CD4-positive, alpha-beta T cell treated with Interleukin-4 for 1 hour (primary cell): ENCODE measurements at regions not wholly inside any gene's neighbourhood (a gene's known extent, or its start where the extent isn't known, plus 50 kb on each side); places are given as distances from the start of the nearest gene placed in this dataset.

ENCODE experiments used
- DNase-seq, 2 donors: peaks; one replicate each; pipeline ENCODE4 v3.0.0-alpha.2; 2020 to 2022

GRCh38 chr11:109046284-109046992 is 375.6 kb upstream of the C11orf87 start:
- no peak for DNase-seq

DNA sequence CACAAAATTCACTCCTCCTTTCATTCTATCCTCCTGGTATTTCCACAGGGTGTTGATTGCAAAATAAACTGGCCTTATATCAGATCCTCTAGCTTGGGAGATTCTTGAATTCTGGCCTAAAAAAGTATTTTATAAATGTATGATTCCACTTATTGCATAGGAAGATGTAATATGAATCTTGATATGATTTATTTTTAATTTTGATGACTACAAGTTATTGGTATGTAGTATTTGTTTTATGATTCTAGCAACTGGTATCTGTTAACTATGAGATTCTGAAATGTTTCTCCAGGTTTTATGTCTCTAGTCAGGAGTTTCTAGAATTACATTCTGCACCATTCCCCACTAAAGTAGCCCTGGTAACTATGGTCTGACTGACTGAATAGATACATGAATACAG is 373.9 kb upstream of the C11orf87 start:
- no peak for DNase-seq

GRCh38 chr11:109051200-109051599 is 370.8 kb upstream of the C11orf87 start:
- DNase-seq, result no peak

- DNase-seq, result no peak
Observed at GRCh38 chr11:109059402-109059801, 362.6 kb upstream of the C11orf87 start.

DNA sequence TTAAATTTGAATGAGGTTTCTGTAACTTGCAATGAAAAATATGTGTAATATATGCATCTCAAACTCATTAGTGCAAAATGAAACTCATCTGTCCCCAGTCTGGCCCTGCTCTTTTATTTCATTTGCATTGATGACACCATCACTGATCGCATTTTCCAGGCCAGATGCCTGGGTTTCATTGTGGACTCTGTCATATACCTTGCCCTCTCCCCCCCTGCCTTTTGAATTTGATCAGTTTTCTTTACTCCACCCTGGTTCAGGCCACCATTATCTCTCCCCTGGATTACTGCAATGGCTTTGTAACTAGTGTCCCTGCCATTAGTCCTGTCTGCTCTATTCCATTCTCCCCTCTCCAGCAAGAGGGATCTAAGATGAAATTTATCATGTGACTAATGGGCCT is 360.6 kb upstream of the C11orf87 start:
- DNase-seq, result no peak

DNA sequence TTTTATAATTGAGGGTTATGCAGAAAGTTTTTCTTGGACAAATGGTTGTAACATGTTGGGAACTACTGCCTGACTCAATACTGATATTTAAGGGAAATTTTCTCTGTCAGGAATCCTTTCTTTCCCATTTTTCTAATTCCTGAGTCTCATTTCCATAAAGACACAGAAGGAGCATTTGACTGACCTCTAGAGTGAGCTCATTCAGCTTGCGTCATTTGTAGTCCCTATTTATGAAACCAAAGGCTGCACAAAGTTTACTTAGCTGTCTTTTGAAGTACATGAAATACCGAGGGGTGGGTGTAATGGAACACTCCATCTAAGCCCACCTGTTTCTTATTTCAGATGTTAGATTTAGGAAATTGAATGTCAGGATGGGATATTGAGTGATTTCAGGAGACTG is 359.5 kb upstream of the C11orf87 start:
- DNase-seq, result no peak

DNA sequence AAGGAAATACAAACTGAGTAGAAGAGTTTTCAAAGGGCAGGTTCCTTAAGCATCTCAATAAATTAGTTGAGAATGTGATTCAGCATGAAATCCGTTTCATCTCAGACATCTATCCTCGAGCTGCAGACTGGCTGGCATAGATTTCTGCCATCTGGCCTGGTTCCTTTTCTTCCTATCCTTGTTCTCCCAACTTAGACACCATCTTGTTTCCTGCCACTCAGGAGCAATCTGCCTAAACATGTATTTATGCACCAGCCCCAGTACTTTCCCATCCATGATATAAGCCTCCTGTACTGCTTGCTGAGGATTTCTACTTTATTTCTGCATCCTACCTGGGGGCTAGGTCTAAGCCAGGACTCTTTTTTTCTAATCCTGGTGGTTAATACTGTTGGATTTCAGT is 359.1 kb upstream of the C11orf87 start:
- no peak for DNase-seq

DNA sequence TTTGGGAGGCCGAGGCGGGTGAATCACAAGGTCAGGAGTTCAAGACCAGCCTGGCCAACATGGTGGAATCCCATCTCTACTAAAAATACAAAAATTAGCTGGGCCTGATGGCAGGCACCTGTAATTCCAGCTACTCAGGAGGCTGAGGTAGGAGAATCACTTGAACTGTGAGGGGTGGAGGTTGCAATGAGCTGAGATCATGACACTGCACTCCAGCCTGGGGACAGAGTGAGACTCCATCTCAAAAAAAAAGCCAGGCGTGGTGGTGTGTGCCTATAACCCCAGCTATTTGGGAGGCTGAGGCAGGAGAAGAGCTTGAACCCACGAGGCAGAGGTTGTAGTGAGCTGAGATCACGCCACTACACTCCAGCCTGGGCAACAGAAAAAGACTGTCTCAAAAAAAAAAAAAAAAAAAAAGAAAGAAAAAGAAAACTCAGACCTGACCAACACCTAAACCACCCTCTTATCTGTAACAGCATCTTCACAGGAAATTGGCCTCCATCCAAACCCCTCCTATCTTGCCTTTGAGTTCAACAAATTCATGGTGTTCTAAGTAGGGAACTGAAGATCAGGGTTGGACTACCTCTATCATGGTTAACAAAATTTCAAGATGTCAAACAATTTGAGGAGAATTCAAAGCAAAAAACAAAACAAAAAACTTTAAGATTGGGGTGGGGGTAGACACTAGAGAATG is 357.2 kb upstream of the C11orf87 start:
- DNase-seq, result peak in 1 of 2 donors; percentile 22

GRCh38 chr11:109071262-109071661 is 350.7 kb upstream of the C11orf87 start:
- no peak for DNase-seq

- DNase-seq, result no peak
Observed at GRCh38 chr11:109071712-109072524, 350.1 kb upstream of the C11orf87 start.

GRCh38 chr11:109073032-109073822 is 348.8 kb upstream of the C11orf87 start:
- DNase-seq, result no peak

DNA sequence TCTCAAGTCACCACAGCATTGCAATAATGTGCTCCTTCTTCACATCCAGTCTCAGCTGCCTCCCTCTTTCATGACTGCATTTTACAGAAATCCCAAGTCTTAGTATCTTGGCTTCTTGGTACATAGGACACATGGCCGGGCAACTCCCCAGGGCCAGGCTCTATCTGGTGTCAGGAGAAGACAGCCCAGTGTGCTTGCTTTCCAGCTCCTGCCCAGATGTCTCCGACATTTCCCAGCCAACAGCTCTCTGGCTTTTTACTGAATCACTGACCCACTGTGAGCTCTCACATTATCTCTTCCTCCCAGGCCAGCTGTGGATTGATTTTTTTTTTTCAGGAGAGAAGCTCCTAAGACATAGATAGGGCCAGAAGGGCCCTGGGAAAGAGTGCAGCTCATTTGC is 346.0 kb upstream of the C11orf87 start:
- no peak for DNase-seq

GRCh38 chr11:109076870-109077269 is 345.1 kb upstream of the C11orf87 start:
- no peak for DNase-seq

- DNase-seq, result no peak
Observed at GRCh38 chr11:109077291-109077920, 344.6 kb upstream of the C11orf87 start.

GRCh38 chr11:109085708-109086373 is 336.1 kb upstream of the C11orf87 start:
- no peak for DNase-seq

DNA sequence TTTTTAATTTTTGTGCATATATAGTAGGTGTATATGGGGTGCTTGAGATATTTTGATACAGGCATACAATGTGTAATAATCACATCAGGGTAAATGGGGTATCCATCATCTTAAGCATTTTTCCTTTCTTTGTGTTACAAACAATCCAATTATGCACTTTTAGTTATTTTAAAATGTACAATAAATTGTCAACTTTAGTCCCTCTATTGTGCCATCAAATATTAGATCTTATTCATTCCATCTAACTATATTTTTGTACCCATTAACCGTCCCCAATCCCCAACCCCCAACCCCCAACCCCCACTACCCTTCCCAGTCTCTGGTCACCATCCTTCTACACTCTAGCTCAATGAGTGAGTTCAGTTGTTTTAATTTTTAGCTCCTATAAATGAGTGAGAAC is 335.1 kb upstream of the C11orf87 start:
- DNase-seq, result no peak

- DNase-seq, result no peak
Observed at GRCh38 chr11:109088086-109088485, 333.9 kb upstream of the C11orf87 start.

DNA sequence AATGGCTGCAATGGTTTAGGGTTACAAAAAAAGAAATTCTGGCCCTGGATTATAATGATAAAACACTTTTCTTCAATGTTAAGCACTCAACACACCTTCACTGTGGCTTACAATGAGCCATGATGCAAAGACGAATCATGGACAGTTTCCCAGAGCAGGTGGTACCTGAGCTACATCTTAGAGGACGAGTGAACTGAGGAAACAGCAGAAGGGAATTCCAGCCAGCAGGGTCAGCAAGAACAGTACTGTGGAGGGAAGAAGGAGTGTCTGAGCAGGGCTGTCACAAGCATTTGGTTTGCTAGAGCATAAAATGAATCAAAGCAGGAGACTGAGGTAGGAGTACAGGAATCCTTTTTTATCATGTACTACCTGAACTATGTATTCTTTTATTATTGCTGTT is 332.8 kb upstream of the C11orf87 start:
- DNase-seq, result no peak

- no peak for DNase-seq
Observed at GRCh38 chr11:109093354-109093753, 328.6 kb upstream of the C11orf87 start.

GRCh38 chr11:109096266-109096665 is 325.7 kb upstream of the C11orf87 start:
- no peak for DNase-seq

GRCh38 chr11:109106151-109106906 is 315.7 kb upstream of the C11orf87 start:
- DNase-seq, result no peak
